ENCODE measurements at regions not wholly inside any gene's neighbourhood (a gene's known extent, or its start where the extent isn't known, plus 50 kb on each side); places are given as distances from the start of the nearest gene placed in this dataset.

DNA sequence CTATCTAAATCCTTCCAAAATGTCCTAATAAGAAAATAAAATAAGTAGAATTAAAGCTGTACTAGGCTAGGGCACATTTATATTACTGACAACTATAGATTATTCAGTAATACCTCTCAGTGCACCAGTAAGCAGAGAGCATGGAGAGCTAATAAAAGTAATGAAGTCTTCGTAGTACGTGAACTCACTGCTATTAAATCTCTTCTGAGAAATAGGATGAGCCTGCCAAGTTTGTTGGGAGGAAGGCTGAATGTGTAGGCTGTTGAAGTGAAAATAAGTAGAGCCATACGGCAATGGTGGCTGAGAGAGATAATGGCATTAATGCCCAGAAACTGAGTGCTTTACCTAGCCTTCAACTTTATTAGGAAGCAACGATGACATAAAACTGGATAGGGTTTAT is 73.9 kb upstream of the NR5A2 start:
- no peak overlapping the region for H3K27ac Mint-ChIP-seq (ENCODE audit: unreplicated experiment)
- no peaks in the 10 kb centered on the region for H3K36me3 Mint-ChIP-seq (ENCODE audit: unreplicated experiment)
- TF ChIP-seq, protein P1, sequence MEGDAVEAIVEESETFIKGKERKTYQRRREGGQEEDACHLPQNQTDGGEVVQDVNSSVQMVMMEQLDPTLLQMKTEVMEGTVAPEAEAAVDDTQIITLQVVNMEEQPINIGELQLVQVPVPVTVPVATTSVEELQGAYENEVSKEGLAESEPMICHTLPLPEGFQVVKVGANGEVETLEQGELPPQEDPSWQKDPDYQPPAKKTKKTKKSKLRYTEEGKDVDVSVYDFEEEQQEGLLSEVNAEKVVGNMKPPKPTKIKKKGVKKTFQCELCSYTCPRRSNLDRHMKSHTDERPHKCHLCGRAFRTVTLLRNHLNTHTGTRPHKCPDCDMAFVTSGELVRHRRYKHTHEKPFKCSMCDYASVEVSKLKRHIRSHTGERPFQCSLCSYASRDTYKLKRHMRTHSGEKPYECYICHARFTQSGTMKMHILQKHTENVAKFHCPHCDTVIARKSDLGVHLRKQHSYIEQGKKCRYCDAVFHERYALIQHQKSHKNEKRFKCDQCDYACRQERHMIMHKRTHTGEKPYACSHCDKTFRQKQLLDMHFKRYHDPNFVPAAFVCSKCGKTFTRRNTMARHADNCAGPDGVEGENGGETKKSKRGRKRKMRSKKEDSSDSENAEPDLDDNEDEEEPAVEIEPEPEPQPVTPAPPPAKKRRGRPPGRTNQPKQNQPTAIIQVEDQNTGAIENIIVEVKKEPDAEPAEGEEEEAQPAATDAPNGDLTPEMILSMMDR (IDR thresholded peaks at IDR 0.05), result no peak
- no peaks in the 10 kb centered on the region for H3K9me3 Mint-ChIP-seq (ENCODE audit: unreplicated experiment)
- no peak for DNase-seq (ENCODE audit: extremely low spot score, unreplicated experiment)
- H3K4me3 Mint-ChIP-seq (ENCODE audit: unreplicated experiment), result no peak overlapping the region
- H3K27me3 Mint-ChIP-seq (ENCODE audit: unreplicated experiment), result peaks cover 7% of the 10 kb centered on the region
- H3K4me1 Mint-ChIP-seq (ENCODE audit: unreplicated experiment), result no peaks in the 10 kb centered on the region

DNA sequence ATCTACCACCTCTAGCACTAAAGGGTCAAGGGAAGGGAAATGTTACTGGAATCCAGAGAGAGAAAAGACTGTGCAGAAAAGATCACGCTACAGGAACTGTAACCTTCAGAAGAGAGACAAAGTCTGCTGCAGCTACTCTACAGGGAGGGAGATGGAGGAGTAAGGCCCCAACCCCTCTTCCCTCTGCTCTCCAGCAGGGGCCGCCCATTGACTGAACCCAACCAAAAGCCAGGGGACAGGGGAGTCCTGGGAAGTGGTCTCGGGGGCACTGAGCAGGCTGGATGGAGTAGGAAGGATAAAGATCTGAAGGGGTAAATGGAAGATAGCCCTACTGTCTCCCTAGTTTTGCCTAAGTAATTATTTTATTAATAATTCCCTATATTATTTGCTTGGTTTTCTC is 72.8 kb upstream of the NR5A2 start:
- H3K4me3 Mint-ChIP-seq (ENCODE audit: unreplicated experiment), result no peak overlapping the region
- no peaks in the 10 kb centered on the region for H3K4me1 Mint-ChIP-seq (ENCODE audit: unreplicated experiment)
- no peak overlapping the region for H3K27ac Mint-ChIP-seq (ENCODE audit: unreplicated experiment)
- TF ChIP-seq, protein P1 (IDR thresholded peaks at IDR 0.05), result peak; percentile 29
- peaks cover 7% of the 10 kb centered on the region for H3K27me3 Mint-ChIP-seq (ENCODE audit: unreplicated experiment)
- H3K9me3 Mint-ChIP-seq (ENCODE audit: unreplicated experiment), result no peaks in the 10 kb centered on the region
- H3K36me3 Mint-ChIP-seq (ENCODE audit: unreplicated experiment), result no peaks in the 10 kb centered on the region
- no peak for DNase-seq (ENCODE audit: extremely low spot score, unreplicated experiment)

DNA sequence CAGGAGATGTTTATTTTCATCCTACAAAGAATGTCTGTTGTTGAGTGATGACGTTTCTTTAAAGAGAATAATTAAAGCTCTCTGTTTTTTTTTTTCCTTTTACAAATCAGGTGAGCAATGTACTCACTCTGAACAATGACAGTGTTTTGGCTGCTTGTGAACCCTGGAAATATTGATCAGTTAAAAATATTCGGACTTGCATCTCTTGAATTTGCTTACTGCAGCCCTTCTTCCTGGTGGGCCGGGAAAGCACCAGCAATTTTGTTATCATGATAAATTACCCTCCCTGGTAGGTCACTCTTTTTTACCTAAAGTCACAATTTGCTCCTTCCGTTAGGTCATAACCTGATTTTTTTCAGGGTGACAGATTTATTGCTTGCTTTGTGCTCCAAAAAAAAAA is 72.3 kb upstream of the NR5A2 start:
- Mint-ChIP-seq H3K4me3 (ENCODE audit: unreplicated experiment) (no peak overlapping the region), H3K36me3 (ENCODE audit: unreplicated experiment) (no peaks in the 10 kb centered on the region), H3K27ac (ENCODE audit: unreplicated experiment) (no peak overlapping the region), H3K9me3 (ENCODE audit: unreplicated experiment) (no peaks in the 10 kb centered on the region), H3K27me3 (ENCODE audit: unreplicated experiment) (peaks cover 7% of the 10 kb centered on the region), H3K4me1 (ENCODE audit: unreplicated experiment) (no peaks in the 10 kb centered on the region)
- TF ChIP-seq, protein P1 (IDR thresholded peaks at IDR 0.05), result no peak
- DNase-seq (ENCODE audit: extremely low spot score, unreplicated experiment), result no peak

DNA sequence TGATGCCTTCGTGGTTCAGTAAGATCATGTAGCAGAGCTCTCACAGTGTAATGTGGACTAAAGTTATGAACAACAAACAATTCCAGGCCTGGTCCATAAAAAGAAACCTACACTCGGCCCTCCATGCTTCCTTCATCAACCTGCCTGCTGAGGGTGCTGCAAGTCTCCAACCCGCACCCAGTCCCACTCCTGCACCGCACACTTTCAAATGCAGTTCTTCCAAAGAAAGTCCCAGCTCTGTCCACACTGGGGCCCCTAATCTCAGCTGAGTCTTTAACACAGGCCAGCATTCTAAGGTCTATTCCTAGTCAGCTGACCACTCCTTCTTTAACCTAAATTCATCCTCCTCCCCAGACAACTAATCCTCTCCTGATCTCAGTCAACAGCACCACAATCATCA is 71.5 kb upstream of the NR5A2 start:
- Mint-ChIP-seq H3K36me3 (ENCODE audit: unreplicated experiment) (no peaks in the 10 kb centered on the region), H3K27me3 (ENCODE audit: unreplicated experiment) (peaks cover 7% of the 10 kb centered on the region), H3K4me3 (ENCODE audit: unreplicated experiment) (no peak overlapping the region), H3K4me1 (ENCODE audit: unreplicated experiment) (no peaks in the 10 kb centered on the region), H3K27ac (ENCODE audit: unreplicated experiment) (no peak overlapping the region), H3K9me3 (ENCODE audit: unreplicated experiment) (no peaks in the 10 kb centered on the region)
- TF ChIP-seq, protein P1 (IDR thresholded peaks at IDR 0.05), result no peak
- no peak for DNase-seq (ENCODE audit: extremely low spot score, unreplicated experiment)

DNA sequence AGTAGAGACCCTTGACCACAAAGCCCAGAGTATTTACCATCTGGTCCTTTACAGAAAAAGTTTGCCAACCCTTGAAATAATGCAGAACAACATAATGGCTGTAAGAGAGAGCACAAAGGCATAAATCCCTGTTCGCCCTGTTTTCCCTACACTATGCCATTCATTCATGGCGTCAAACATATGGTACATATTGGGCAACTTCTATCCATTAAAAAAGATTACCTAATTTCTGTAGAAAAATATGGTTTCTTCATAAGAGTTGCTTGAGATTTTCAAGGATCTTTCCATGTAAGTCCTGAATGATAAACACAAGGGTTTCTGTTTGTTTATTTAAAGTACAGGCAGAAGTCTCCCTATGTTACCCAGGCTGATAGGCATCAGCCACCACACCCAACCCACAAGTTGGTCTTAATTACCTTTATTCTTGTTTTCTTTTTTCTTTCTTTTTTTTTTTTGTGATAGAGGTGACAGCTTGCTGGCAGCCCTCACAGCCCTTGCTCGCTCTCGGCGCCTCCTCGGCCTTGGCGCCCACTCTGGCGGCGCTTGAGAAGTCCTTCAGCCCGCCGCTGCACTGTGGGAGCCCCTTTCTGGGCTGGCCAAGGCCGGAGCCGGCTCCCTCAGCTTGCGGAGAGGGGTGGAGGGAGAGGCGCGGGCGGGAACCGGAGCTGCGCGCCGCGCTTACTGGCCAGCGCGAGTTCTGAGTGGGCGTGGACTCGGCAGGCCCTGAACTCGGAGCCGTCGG is 68.3 kb upstream of the NR5A2 start:
- Mint-ChIP-seq H3K36me3 (ENCODE audit: unreplicated experiment) (no peaks in the 10 kb centered on the region), H3K4me1 (ENCODE audit: unreplicated experiment) (no peaks in the 10 kb centered on the region), H3K4me3 (ENCODE audit: unreplicated experiment) (no peak overlapping the region), H3K27ac (ENCODE audit: unreplicated experiment) (no peak overlapping the region), H3K9me3 (ENCODE audit: unreplicated experiment) (no peaks in the 10 kb centered on the region), H3K27me3 (ENCODE audit: unreplicated experiment) (peaks cover 7% of the 10 kb centered on the region)
- DNase-seq (ENCODE audit: extremely low spot score, unreplicated experiment), result no peak
- TF ChIP-seq, protein P1 (IDR thresholded peaks at IDR 0.05), result no peak
